ENCODE measurements at regions not wholly inside any gene's neighbourhood (a gene's known extent, or its start where the extent isn't known, plus 50 kb on each side); places are given as distances from the start of the nearest gene placed in this dataset.

DNA sequence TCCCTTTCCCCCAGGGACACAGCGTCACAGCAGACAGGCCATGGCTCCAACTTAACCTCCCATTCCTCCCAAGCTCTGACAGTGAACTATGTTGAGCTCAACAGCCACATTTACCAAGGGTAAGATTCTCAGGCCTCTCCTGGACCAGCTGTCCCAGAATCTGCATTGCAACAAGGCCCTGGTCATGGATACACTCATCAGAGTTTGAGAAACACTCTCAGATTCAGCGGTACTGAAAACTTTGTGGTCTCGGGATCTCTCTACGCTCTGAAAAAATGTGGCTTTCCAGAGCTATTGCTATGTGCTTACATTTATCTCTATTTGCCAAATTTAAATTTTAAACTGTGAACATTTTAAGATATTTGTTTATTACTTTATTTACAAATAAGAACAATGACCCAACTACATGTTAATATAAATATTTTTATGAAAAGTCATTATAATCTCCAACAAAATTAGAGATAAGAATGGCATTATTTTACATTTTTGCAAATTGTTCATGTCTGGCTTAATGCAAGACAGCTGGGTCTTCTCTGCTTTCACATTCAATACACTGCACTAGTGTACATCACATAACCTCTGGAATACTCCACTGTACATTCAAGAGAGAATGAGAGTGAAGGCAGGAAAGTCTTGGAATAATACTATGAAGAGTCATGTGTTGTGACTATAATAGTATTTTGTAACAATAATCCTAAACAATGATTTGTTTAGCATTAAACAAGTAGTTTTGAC is 190.9 kb upstream of the PITRM1 start:
- DNase-seq: no peak

DNA sequence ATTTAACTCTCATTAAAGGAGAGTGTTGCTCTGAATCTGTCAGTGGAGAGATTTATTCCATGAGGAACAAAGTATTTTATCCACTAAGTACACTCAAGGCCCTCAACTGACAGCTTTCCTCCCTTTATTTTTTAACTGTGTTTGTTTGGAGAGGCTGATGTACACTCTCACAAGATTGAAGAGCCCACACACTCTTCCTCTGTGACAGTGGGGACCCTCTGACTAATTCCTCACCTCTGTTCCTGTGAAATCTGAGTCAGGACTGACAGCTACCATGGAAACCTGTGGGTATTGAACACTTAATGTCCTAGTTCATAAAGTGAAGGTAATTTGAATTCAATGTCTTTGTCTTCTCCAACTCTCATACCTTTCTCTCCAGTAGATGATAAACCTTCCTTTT is 189.8 kb upstream of the PITRM1 start:
- DNase-seq: no peak

DNA sequence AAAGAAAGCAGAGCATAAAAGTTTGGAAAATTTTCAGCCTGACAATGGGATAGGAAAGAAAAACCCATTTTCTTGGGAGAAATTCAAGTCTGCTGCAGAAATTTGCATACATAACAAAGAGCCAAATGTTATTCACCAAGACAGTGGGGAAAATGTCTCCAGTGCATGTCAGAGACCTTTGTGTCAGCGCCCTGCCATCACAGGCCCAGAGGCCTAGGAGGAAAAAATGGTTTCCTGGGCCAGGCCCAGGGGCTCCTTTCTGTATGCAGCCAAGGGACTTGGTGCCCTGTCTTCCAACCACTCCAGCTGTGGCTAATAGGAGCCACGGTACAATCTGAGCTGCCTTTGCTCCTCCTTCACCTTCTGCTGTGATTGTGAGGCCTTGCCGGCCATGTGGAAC is 189.1 kb upstream of the PITRM1 start:
- no peak for DNase-seq

DNA sequence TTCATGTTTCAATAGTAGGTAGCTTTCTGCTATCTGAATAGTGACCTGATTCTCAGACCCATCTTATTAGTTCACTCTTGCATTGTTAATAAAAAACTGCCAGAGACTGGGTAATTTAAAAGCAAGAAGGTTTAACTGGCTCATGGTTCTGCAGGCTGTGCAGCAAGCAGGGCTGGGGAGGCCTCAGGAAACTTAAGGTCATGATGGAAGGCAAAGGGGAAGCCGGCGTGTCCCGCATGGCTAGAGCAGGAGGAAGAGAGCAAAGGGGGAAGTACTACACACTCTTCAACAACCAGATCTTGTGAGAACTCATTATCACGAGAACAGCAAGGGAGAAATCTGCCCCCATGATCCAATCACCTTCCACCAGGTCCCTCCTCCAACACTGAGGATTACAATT is 185.2 kb upstream of the PITRM1 start:
- no peak for DNase-seq

DNA sequence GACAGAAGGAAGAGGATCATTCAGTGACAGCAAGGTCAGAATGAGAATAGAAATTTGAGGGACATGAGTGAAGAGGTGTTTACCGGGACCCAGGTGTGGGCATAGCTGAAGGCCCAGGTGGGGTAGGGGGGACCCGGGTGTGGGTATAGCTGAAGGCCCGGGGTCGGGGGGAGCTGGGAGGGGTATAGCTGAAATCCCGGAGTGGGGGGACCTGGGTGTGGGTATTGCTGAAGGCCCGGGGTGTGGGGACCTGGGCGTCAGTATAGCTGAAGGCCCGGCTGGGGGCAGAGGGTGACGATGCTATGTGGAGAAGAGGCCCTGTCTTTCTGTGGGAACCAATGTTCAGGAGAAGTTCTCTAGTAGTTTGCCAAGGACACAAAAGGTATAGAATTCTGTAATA is 183.0 kb upstream of the PITRM1 start:
- no peak for DNase-seq

DNA sequence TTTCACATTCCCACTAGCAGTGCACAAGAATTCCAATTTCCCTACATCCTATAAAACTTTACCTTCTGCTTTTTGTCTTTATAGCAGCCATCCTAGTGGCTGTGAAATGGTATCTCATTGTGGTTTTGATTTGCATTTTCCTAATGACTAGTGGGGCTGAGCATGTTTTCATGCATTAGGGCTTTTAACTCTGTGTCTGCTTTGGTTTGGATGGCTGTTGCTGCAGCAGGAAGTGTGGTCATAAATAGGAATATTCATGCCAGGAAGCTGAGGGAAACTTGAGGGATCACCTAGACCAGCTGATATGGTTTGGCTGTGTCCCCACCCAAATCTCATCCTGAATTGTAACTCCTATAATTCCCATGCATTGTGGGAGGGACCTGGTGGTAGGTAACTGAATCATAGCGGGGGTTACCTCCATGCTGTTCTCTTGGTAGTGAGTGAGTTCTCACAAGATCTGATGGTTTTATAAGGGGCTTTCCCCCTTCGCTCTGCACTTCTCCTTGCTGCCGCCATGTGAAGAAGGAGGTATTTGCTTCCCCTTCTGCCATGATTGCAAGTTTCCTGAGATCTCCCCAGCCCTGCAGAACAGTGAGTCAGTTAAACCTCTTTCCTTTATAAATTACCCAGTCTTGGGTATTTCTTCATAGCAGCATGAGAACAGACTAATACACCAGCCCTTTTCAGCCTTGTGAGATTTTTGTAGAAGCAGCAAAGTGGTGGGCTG is 181.8 kb upstream of the PITRM1 start:
- DNase-seq: no peak

DNA sequence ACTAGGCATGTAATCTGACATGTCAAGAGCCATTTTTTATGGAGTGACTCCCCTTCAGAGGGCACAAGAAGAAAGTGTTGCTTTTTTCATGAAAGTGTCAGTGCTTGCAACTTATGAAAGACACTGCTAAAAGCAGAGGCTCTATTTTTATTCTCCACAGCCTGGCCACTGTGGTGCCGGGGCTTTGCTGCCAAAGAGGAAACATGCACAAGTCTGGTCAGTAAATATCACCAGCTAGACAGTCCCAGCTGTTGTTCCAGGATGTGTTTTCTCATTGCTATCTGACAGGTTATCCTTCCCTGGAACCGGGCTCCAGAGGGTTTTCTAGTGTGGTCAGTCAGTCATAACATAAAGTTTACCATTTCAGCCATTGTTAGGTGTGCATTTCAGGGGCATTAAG is 180.7 kb upstream of the PITRM1 start:
- no peak for DNase-seq

DNA sequence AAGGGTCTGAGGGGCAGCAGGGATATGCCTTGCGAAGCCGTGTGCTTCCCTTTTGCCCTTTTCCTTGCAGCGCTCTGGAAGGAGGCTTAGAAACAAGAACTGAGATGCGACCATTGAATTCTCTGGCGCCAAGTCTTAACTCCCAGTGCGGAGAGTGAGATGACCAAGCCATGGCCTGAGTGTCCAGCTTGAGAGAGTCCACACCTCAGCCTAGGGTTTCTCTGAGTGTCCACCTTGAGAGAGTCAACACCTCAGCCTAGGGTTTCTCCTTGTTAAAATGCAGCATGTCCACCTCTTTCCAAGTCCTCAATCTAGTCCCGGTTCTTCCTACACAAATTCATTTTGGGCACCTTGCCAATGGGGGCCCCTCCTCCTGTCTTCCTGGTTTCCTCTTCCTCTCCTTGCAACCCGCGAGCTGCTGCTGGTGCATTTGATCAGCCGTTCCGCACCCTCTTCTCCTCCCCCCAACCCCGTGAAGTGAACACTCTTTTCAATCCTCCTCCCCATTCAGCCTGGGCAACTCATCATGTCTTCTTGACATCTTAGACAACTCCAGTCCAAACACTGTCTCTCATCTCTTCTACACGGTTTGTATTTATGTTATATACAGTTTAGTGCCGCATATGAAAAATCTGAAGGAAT is 178.2 kb upstream of the PITRM1 start:
- no peak for DNase-seq

DNA sequence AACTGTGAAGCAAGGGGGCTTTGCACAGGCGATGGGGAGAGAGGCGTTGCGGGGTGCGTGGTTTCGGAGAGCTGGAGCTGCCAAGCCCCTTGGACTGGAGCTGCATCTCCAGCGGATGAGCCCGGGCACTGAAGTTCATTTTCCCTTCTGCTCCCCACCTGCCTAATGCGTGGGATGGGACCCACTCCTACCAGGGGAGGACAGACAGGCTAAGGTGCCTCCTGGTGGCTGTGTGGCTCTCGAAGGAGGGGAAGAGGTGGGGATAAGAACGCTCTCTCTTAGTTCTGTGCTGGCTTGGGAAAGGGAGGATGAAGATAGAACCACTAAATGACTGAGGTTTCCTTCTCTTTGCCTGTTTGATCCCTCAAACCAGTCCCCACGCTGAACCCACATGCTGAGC is 177.6 kb upstream of the PITRM1 start:
- no peak for DNase-seq

DNA sequence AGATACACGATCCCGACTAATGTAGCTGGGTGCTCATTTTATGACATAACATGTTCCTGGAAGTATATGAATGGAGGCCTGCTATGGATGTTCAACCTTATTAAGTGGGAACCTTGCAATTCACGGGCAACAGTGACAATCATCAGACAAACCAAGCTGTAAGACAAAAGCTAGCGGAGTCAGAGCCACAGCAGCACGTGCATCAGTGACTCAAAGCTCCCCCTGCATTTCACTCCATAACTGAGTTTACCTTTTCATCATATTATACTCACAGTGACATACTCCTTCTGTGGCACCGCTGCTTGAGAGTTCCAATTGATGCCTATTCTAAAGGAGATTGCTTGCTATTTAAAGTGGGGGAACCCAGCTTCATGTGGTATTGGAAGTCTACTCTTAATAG is 176.0 kb upstream of the PITRM1 start:
- DNase-seq: no peak

DNA sequence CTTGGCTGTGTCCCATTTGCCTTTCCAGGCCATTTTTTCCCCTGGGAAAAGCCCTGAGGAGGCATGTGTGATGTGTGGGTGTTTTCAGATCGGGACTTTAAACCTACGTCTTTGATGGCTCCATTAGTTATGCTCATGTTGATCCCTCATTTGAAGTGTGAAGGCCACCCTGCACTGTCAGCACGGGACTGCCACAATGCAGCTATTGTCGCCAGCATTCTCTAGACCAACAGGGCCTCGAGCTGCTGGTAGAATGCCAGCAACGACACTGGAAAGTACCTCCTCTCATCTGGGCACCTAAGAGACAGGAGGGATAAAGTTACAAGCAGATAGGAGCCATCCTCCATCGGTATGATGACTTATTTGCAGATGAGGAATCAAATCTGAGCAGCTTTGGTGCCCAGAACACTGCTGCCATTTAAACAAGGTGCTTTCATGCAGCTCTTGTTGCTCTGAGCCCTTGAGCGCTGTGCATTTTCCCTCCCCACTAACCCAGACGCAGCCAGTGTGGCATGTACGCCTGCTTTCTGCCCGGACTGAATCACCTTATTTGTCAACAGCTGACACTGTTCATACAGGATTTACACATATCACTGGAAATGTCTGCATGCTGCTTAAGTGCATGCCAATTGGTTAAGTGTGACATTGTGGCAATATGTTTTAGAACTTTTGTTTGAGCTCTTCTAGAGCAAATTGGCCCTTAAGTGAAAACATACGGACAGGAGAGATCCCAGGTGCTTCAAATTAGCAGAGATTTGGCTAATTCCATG is 175.0 kb upstream of the PITRM1 start:
- DNase-seq: no peak

DNA sequence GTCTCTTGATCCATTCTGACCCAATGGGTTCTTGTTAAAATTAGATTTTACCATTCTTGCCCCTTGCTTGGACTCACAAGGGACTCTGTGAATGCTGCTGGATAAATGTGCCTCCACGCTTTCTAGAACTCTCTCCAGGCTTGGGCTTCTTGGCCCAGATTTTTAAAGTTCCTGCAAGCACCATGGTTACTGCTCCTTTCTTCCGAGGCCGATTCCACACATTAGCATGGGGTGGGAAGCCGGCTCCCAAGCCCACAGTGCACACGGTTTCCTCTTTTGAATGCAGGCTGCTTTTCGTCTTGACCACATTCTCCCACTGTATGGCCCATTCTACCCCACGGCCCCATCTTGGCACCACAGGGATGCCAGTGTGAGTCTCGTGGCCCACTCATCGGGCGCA is 174.3 kb upstream of the PITRM1 start:
- DNase-seq: no peak

DNA sequence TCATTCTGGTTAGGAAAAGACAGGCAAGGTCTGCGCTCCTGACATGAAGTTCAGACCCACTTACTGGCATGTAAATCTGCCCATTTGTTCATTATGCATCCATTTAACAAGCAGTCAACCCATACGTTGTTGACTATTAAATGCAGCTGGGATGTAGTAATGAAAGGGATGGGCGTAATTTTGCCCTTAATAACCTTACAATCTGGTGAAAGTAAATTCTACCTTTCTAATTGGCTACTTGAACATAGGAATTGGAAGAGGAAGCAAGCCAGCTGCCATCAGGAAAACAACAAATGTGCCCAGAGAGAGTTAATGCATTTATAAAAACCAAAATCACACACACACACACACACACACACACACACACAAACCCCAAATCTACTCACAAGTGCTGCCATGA is 170.2 kb upstream of the PITRM1 start:
- no peak for DNase-seq

DNA sequence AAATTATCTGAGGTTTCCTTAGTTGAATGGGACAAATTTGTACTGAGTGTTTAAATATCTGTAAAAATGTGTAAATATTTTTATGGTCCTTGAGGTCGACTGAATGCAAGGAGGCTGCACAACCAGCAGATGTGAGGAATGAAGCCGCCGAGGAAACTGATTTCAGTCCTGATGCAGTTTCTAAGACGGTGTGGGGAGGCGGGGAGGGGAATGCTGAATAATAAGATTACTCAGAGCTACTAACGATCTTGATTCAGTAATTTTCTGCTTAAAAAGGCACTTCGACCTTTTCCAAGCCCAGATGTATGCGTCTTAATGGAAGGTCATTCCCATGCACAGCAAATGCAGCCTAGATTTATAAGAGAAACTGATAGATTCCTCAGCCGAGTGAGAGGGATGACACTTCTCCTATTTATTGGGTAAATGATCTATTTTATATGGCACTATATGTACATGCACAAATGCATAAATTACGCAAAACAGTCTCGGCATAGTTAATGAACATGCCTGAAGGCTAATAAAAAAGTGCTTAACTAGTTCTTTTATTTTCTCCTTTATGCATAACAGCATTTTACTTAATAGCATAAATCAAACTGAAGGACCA is 167.6 kb upstream of the PITRM1 start:
- DNase-seq: no peak

DNA sequence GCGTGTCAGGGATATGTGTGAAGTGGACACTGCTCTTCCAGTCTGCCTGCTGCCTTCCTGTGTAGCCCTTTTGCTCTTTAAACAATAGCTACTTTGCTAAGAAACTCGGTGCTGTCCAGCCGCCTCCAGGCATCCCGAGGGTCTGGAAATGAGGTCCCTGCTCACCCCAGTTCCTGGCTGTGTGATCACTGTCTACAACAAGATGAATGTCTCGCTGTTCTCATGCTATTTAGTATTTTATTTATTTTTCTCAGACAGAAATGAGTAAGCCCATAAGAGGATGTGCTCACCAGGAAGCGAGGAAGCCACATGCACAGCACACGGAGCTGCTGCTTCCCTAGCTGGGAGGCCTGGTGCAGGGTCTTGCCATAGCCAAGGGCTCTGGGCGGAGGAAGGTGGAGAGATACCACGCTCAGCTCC is 167.0 kb upstream of the PITRM1 start:
- DNase-seq: no peak

DNA sequence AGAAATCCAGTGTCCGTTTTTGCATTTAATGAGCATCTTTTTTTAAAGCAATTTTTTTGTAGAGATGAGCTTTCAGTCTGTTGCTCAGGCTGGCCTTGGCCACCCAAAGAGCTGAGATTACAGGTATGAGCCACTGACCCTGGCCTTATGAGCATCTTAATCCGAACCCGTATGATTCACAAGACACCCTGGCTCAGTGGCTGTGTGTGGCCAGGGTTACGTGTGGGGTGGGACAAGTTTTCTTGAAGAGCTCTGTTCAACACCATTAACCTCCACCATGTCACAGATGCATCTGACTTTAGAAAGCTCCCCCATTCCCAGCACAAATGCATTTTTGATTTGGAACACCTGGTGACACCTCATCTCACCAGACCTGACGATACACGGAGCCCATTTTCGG is 166.5 kb upstream of the PITRM1 start:
- DNase-seq: no peak

DNA sequence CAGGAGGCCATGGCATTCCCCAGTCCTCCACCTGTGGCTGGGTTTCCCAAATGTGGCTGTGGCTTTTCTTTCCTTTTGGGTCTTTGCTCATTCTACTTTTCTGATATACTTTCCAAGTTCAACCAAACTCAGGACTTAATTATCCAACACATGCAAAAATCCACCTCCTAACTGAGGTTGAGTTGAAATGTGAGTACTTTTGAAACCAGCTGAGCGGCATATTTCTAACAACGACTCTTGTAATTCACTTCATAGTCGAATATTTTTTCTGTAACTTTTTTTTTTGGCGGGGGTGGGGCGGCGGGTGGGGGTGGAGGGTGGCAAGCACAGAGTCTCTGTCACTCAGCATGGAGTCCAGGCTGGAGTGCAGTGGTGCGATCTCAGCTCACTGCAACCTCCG is 165.2 kb upstream of the PITRM1 start:
- DNase-seq: no peak

DNA sequence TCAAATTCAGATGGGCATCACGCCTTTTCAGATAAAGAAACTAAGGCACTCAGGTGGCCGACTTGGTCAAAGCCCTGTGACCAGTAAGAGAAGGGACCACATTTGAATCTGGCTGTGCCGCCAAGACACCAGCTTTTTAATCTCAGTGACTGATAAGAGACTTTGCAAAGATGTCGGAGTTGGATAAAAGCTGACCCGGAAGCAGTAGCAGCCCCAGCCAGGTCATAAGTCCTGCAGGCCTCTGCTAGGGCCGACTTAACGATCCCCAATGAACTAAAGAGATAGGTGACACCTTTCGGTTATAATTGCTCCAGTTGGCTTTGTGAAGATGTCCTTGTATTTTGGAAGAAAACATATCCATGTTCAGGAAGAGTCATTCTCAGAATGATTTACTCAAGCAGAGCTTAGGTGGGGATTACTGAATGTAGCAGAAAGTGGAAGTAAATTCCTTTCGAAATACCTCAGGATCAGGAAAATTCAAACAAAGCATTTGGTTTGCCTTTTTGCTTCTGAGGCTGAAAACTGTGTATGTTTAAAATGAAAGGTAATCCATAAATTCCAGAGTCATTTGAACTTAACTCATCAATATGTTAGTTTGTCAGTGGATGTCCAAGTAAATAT is 164.2 kb upstream of the PITRM1 start:
- no peak for DNase-seq

DNA sequence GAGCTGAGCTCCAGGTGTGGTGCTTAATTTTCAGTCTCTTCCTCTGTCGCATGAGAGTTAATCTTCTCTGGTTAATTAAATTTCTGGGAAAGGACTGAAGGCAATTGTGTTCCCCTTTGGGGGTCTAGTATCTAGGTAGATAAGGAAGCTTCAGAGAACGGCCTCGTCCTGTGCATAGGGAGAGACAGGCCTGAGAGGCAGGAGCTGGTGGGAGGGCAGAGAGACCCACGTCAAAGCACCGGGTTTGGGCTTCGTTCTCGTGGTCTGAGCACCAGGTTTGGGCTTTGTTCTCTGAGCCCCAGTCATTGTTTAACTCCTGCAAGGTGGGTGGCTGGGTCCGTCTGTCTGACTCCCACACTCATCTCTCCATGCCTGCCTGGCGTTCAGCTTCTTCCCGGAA is 160.8 kb upstream of the PITRM1 start:
- DNase-seq: no peak

DNA sequence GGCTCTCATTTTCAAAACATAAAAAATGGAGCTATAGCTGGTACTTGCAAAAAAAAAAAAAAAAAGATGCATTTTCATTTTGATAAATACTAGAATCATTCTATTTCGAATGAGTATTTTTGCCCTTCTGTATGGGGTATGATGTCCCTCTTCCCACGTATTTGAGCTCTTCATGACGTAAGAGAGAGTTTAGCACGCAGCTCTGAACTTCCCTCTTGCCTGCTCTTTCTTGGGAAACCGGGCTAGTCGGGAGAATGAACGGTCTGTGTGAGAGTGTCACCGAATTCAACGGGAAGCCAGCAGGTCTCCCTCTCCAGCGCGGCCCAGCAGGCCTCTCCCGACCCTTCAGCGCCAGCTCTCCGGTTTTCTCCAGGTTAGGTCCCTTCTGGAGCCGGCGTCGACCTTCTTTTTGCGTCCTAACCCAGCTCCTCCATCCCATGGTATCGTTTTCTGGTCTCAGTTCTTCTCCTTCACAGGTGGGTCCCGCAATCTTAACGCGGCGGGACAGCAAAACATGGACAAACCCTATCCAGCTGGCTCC is 159.2 kb upstream of the PITRM1 start:
- no peak for DNase-seq

DNA sequence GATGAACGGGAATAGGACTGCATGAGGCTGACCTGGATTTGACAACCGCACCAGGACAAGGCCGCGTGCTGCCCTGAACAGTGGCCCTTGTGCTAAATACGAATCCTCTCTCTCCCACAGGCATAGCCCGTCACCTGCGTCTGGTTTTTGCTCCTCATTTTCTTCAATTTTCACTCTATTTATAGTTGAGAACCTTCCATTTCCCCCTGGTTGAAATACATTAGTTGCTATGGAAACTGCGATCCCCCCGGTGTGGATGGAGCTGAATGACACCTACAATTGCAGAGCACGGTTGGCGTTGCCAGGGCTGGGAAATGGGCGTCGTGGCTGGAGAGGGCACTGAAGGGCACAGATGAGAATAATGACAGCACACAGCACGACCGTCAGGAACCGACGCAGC is 158.6 kb upstream of the PITRM1 start:
- no peak for DNase-seq

DNA sequence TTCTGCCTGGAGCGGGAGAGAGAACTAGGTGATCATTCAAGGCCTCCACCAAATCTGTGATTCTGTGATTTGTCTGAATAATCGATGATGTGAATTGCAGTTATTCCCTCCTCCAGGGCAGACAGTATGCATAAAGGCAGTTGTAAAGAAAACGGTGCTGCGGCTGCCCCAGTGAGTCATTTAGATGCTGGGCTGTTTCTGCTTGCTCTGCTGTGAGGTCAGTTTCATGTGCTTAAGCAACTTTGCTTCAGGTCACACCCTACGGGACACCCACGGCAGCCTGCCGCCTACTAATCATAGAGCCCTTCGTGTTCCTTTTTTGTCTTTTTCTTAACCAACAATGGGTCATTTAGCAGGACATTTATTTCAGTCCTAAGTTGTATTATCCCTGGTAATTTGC is 158.1 kb upstream of the PITRM1 start:
- DNase-seq: no peak

All from NCI-H2171 (cell line).